NCI-H1092 treated with DMSO at 0.1 percent for 48 hours (cell line): ENCODE measurements at regions not wholly inside any gene's neighbourhood (a gene's known extent, or its start where the extent isn't known, plus 50 kb on each side); places are given as distances from the start of the nearest gene placed in this dataset.
"Not testable (repeated sequence)": the region's sequence is repeated elsewhere in the genome, so short reads cannot be mapped to it uniquely, and the experiment has no call there.

Source experiments
- DNase-seq: peaks from one replicate; lab custom pipeline; 2025; lab: John Stamatoyannopoulos, UW

DNA sequence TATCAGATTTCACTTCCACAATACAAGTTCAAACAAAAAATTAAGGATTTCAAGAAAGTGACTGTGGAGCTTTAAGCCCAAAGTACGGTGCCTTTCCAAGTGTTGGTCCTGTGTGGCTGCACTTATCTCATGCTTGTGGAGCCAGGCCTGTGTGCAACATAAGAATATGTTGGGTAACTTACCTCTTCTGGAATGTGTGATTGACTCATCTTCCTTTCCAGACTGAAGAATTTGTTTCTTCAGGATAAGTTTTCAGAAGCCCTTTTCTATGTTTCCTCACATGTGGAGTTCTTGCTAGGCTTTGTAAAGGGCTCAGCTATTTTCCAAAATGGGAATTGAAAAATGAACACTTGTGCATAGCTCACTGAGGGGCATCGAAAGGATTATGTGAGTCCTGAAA lies 485.1 kb upstream of the PAPPA start:
- DNase-seq, result no peak

DNA sequence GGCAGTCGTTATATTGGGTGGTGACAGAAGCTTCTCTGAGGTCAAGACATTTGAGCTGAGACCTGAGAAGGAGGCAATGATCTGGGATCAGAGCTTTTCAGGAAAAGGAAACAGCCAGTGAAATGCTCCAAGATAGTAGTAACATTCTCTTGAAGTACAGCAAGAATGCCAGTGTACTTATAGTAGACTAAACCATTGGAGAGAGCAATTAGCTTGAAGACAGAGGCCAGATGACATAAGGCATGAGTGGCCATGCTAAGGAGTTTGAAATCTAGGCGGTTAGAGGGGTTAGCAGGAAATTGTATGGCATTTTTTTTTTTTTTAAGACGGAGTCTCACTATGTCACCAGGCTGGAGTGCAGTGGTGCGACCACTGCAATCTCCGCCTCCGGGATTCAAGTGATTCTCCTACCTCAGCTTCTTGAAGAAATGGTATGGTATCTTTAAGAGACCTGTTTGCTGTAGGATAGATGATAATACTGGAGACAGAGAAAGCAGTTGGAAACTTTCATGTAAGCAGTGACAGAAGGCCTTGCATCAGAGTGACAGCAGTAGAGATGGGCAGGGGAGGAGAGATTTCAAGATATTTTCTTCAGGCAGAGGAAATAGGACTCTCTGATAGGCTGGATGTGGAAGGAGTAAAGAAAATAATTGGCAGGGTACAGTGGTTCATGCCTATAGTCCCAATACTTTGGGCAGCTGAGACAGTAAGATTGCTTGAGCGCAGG lies 482.2 kb upstream of the PAPPA start:
- DNase-seq, result no peak

DNA sequence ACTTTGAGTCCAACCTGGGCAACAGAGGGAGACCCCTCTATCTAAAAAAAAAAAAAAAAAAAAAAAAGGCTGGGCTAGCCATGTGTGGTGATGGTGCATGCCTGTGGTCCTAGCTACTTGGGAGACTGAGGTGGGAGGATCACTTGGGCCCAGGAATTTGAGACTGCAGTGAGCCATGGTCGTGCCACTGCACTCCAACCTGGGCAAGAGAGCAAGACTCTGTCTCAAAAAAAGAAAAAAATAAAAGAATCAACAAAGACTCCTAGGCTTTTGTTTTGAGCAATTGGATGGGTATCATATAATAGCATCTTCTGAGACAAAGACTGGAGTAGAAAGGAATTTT lies 481.7 kb upstream of the PAPPA start:
- no peak for DNase-seq

DNA sequence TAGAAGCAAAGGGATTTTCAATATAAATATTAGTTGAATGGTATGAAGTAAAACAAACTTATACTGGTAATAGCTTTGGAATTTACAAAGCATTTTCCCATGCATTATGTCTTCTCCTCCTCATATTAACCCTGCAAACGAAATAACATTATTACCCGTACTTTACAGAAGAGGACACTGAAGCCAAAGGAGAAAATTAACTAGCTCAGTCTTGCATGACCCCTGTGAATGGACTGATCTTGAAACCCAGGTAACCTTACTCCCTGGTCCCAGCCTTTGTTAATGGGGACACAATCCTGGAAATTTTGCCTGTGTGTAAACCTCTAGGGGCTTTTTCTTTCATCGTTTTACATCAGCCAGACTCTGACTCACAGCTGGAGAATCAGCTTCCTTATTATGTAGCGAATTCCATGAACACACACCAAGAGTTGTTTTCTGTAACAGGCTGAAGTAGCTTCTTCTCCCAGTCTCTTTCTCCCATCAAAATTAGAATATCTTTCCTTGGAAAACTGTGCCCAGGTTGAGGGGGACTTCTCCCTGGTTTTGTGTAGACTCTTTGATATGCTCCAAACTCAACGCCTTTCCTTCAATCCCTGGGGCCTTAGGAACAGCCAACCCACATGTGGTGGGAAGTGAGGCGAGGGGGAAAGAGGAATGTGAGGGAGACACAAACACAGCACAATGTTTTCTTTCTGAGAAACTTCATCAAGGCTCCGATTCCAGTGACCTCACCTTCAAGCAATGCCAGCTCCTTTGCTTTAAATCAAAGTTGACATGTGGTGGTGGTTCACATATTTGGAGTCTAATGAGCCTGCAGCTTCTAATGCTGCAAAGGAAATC lies 480.9 kb upstream of the PAPPA start:
- no peak for DNase-seq

GRCh38 chr9:115673599-115673998 lies 480.0 kb upstream of the PAPPA start:
- no peak for DNase-seq

DNA sequence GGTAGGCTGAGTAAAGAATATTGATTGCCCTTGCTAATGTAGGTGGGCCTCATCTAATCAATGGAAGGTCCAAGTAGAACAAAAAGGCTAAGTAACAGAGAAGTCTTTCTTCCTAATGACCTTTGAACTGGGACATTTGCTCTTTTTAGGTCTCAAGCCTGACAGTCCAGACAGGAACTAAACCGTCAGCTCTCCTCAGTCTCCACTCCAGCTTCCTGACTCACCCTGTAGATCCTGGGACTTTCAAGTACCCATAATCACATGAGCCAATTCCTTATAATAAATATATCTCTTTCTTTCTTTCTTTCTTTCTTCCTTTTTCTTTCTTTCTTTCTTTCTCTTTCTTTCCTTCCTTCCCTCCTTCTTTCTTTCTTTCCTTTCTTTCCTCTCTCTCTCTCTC lies 479.5 kb upstream of the PAPPA start:
- DNase-seq, result no peak

- no peak for DNase-seq
Observed at GRCh38 chr9:115675834-115676233, 477.8 kb upstream of the PAPPA start.

- no peak for DNase-seq
Observed at GRCh38 chr9:115680231-115680630, 473.4 kb upstream of the PAPPA start.

- no peak for DNase-seq
Observed at GRCh38 chr9:115681585-115681984, 472.0 kb upstream of the PAPPA start.

DNA sequence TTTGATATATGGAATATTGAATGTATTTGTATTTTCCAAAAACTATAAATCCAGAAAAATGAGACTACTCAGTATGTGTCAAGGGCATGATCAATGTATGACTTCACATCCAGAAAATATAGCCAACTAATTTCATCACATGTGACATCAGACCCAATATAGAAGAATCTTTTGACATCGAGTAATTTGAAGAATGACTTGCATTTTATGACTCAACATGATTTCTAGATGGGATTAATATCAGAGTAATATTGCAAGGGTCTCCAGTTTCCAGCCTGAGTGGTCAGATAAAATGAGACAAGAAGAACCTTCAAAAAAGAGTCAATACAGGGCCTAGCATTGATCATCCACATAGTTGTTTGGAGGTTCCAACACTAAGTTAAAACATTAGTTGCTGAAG lies 467.5 kb upstream of the PAPPA start:
- DNase-seq, result no peak

DNA sequence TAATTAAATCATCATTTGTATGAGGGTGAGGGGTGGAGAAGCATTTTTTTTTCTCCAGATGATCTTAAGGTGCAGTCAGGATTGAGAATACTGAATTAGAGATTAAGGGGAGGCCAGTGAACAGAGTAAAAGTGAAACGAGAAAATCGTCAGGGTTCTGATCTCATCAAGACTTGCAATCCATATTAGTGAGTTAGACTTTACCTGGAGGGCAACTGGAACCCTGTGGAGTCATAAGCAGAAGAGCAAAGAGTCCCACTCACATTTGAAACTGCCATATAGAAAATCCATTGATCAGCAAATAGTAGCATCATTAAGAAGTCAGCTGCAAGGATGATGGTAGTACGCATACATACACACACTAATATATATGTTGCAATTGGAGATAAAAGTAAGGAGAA lies 466.2 kb upstream of the PAPPA start:
- DNase-seq, result no peak

GRCh38 chr9:115689331-115689730 lies 464.3 kb upstream of the PAPPA start:
- no peak for DNase-seq

DNA sequence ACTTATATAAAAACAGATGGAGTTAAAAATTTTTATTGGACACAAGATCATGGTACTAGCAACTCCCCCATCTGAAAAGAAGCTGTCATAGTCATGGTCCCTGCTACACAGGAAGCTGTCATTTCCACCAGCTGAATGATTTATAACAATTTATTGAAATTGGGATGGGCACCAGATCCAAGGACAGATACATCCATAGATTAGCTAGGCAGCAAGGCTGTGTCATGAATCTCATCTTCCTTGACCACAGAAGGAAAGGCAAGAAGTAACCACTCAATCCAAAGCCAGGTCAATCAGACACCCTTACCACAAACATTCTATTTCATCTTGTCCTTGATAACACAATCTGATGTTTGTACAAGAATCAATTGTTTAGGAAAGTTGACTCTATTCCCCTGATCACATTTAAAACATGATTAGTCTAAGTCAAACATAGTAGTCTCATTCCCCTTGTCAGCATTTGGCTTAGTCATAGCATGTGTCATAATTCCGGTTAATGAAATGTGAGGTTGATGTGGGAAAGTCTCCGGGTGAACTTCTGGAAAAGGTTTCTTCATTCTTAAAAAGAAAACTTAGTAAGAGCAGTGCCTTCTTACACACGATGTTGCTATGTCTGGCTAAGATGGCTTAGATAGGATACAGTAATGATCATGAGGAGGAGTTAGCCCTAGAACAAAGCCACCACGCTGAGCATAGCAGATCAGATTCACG lies 462.6 kb upstream of the PAPPA start:
- no peak for DNase-seq

DNA sequence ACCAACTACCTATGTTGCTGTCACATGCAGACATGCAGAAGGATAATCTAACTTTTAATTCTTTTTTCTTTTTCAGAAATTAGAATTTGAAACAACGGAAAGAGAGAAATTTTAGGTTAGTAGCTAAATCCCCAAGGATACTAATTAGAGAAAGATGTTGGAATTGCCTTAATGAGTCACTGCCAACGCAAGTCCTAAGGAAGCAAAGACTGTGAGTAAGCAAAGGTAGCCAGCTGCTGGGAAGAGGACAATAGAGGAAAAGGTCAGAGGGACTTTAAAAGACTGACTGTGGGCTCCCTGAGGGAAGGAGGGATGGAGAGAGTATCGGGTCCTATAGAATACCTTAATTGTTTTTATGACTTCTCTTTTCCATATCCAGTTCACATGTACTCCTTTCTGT lies 461.9 kb upstream of the PAPPA start:
- no peak for DNase-seq

GRCh38 chr9:115692868-115693267 lies 460.7 kb upstream of the PAPPA start:
- DNase-seq, result not testable (repeated sequence)

DNA sequence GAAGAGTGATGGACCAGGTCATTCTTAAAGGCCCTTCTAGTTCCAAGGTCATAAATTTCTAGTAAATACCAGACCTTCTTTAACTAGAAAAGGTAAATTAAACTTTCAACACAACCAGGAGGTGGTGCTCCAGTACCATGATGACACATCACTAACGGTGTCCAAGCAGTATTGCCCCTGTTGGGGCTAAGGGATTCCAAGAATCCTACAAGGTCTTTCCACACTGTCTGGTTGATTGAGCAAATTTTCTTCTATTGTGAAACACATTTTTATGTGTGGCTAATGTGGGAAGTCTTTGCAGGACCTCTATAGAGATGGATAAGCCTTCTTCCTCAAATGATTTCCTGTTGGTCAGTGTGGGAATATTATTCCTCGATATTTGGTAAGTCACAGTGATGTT lies 459.6 kb upstream of the PAPPA start:
- DNase-seq, result no peak

GRCh38 chr9:115694991-115695390 lies 458.6 kb upstream of the PAPPA start:
- DNase-seq, result no peak

GRCh38 chr9:115712981-115713380 lies 440.6 kb upstream of the PAPPA start:
- no peak for DNase-seq

GRCh38 chr9:115715666-115716065 lies 437.9 kb upstream of the PAPPA start:
- DNase-seq, result no peak

- DNase-seq, result no peak
Observed at GRCh38 chr9:115717298-115717697, 436.3 kb upstream of the PAPPA start.

GRCh38 chr9:115717711-115718173 lies 435.8 kb upstream of the PAPPA start:
- DNase-seq, result no peak

DNA sequence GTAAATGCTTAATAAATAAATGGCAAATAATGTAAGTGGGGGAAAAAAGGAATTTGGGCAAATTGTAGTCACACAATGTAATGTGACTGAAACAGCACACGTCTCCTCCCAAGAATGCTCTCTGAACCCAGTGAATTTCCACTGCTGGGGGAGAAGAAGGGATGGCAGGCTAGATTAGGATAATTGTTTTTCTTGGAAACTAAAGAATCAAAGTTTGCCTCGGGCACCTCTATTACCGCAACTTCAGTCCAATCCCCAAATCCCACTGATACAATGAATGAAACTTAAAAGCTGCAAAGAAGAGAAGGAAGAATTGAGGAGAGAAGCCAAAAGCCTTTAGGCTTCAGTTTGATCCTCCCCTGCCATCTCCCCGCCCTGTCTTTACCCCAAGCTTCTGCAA lies 423.2 kb upstream of the PAPPA start:
- DNase-seq, result no peak

- no peak for DNase-seq
Observed at GRCh38 chr9:115730845-115731244, 422.7 kb upstream of the PAPPA start.
